Endodermal cell (in vitro differentiated cells): ENCODE measurements at regions not wholly inside any gene's neighbourhood (a gene's known extent, or its start where the extent isn't known, plus 50 kb on each side); places are given as distances from the start of the nearest gene placed in this dataset.

Experiments used
- DNase-seq: peaks from one replicate; pipeline ENCODE4 v3.0.0-alpha.2; 2017
- H3K27ac ChIP-seq: 2 replicates; pipeline ENCODE4 v1.5.1; 2013; ENCODE audit warnings: mild to moderate bottlenecking, low read depth, low read length, moderate library complexity
- H3K27me3 ChIP-seq: 2 replicates; pipeline ENCODE4 v1.6.1; 2013; ENCODE audit warnings: mild to moderate bottlenecking, low read length, moderate library complexity; ENCODE audit not compliant: insufficient read depth, control insufficient read depth, poor library complexity, severe bottlenecking
- H3K36me3 ChIP-seq: 2 replicates; pipeline ENCODE4 v1.7.0; 2013; ENCODE audit warnings: mild to moderate bottlenecking, low read length, moderate library complexity; ENCODE audit not compliant: control insufficient read depth, insufficient read depth
- H3K4me1 ChIP-seq: one replicate; pipeline ENCODE4 v1.7.0; 2013; ENCODE audit warnings: low read length; ENCODE audit not compliant: control insufficient read depth, insufficient read depth
- H3K4me3 ChIP-seq: 2 replicates; pipeline ENCODE4 v1.5.1; 2013; ENCODE audit warnings: mild to moderate bottlenecking, low read length, moderate library complexity
- H3K9ac ChIP-seq: 2 replicates; pipeline ENCODE4 v1.6.1; 2013; ENCODE audit warnings: mild to moderate bottlenecking, low read length, moderate library complexity; ENCODE audit not compliant: poor library complexity, severe bottlenecking; ENCODE audit errors: extremely low read depth
- H3K9me3 ChIP-seq: 2 replicates; pipeline ENCODE4 v1.6.1; 2013; ENCODE audit warnings: mild to moderate bottlenecking, low read length, moderate library complexity; ENCODE audit not compliant: control insufficient read depth
- H3K27ac Mint-ChIP-seq: 2 replicates; pipeline ENCODE4 v1.8.0; 2020; ENCODE audit warnings: mixed read lengths
- H3K27me3 Mint-ChIP-seq: 2 replicates; pipeline ENCODE4 v1.8.0; 2021; ENCODE audit warnings: mild to moderate bottlenecking, mixed read lengths; ENCODE audit not compliant: insufficient read depth
- H3K36me3 Mint-ChIP-seq: 2 replicates; pipeline ENCODE4 v1.8.0; 2020; ENCODE audit warnings: low read depth, mixed read lengths
- H3K4me1 Mint-ChIP-seq: 2 replicates; pipeline ENCODE4 v1.8.0; 2020; ENCODE audit warnings: mixed read lengths
- H3K4me3 Mint-ChIP-seq: 2 replicates; pipeline ENCODE4 v1.8.0; 2020; ENCODE audit warnings: mild to moderate bottlenecking, moderate library complexity, mixed read lengths
- H3K9me3 Mint-ChIP-seq: 2 replicates; pipeline ENCODE4 v1.8.0; 2020; ENCODE audit warnings: mild to moderate bottlenecking, mixed read lengths
- WGBS, 2 experiments: methylation state at CpG; one replicate each; pipeline versions ENCODE4 v1.1.5 to v1.1.7; 2013; ENCODE audit warnings: missing lambda C conversion rate in 2 of 2, mixed read lengths in 1 of 2; ENCODE audit not compliant: insufficient coverage in 1 of 2, insufficient read length in 1 of 2; 5-methylcytosine and 5-hydroxymethylcytosine counted together
- TF ChIP-seq, protein P1 (sequence below): fragments of 200-600 bp; sonication (generic); conservative IDR thresholded peaks from 2 replicates; pipeline ENCODE4 v1.5.0; 2021; ENCODE audit warnings: antibody characterized with exemption, mild to moderate bottlenecking

DNA sequence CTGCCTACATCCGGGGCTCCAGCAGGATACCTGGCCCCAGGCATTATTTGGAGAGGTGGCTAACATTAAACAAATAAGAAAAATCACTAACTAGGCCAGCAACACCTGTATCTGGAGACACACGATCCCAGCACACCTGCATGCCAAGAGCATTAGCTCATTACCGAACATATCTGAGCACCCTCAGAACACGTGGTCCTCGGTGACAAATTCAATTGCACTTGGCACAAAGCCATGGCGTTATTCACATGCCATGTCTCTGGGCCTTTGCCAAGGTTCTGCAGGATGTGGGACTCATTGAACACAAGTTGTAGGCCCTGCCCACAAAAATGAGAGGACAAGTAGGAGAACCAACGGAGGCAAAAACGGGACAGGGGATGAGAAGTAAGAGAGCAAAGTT is 552.3 kb downstream of the TOX3 start:
- Mint-ChIP-seq H3K4me1 (no peaks in the 10 kb centered on the region), H3K36me3 (no peaks in the 10 kb centered on the region), H3K9me3 (no peaks in the 10 kb centered on the region), H3K4me3 (no peak overlapping the region), H3K27ac (no peak overlapping the region), H3K27me3 (no peaks in the 10 kb centered on the region)
- DNase-seq, result no peak
- H3K27me3 ChIP-seq, result no peaks in the 10 kb centered on the region
- 90 to 92% methylated on average over 5 to 8 of the region's 8 CpGs for WGBS, 2 experiments
- H3K9ac ChIP-seq, result no peak overlapping the region
- no peak overlapping the region for H3K27ac ChIP-seq
- H3K36me3 ChIP-seq, result no peaks in the 10 kb centered on the region
- no peaks in the 10 kb centered on the region for H3K9me3 ChIP-seq
- no peak overlapping the region for H3K4me3 ChIP-seq
- TF ChIP-seq, protein P1, sequence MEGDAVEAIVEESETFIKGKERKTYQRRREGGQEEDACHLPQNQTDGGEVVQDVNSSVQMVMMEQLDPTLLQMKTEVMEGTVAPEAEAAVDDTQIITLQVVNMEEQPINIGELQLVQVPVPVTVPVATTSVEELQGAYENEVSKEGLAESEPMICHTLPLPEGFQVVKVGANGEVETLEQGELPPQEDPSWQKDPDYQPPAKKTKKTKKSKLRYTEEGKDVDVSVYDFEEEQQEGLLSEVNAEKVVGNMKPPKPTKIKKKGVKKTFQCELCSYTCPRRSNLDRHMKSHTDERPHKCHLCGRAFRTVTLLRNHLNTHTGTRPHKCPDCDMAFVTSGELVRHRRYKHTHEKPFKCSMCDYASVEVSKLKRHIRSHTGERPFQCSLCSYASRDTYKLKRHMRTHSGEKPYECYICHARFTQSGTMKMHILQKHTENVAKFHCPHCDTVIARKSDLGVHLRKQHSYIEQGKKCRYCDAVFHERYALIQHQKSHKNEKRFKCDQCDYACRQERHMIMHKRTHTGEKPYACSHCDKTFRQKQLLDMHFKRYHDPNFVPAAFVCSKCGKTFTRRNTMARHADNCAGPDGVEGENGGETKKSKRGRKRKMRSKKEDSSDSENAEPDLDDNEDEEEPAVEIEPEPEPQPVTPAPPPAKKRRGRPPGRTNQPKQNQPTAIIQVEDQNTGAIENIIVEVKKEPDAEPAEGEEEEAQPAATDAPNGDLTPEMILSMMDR, result no peak
- H3K4me1 ChIP-seq, result no peaks in the 10 kb centered on the region

DNA sequence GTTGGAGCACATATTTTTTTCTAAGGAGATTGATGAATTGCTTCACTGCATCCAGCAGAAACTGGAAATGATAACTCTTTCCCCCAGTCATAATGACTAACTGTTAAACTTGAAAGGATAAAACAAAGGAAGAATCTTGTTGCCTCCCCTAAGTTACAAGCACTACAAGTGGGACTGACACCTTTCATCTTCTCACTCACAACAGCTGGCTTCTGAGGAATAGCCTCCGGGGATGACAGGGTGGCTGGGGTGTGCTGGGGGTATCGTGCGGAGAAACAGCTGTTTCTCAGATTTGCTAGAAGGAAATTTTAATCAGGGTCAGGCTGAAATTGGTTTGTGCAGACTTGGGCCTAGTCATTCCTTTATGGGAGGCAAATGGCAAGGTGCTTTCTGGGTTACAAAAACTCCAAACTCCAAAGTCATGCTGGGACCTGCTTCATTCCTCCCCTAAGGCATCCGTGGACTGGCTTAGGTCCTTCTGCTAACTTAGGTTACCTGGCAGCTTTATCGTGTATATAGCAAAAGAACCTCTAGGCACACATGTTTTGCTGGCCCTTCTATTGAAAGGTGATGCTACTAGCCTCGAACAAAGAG is 557.2 kb downstream of the TOX3 start:
- H3K36me3 Mint-ChIP-seq, result no peaks in the 10 kb centered on the region
- H3K27me3 ChIP-seq, result peaks cover 3% of the 10 kb centered on the region
- H3K27ac Mint-ChIP-seq, result no peak overlapping the region
- no peaks in the 10 kb centered on the region for H3K36me3 ChIP-seq
- no peak for DNase-seq
- no peaks in the 10 kb centered on the region for H3K4me1 Mint-ChIP-seq
- H3K9me3 Mint-ChIP-seq, result no peaks in the 10 kb centered on the region
- H3K9ac ChIP-seq, result no peak overlapping the region
- no peak overlapping the region for H3K4me3 ChIP-seq
- no peak overlapping the region for H3K27ac ChIP-seq
- peaks cover 2% of the 10 kb centered on the region for H3K27me3 Mint-ChIP-seq
- TF ChIP-seq, protein P1, result no peak
- H3K9me3 ChIP-seq, result no peaks in the 10 kb centered on the region
- no peak overlapping the region for H3K4me3 Mint-ChIP-seq
- H3K4me1 ChIP-seq, result no peaks in the 10 kb centered on the region
- 92 to 93% methylated on average over 3 to 6 of the region's 6 CpGs for WGBS, 2 experiments

DNA sequence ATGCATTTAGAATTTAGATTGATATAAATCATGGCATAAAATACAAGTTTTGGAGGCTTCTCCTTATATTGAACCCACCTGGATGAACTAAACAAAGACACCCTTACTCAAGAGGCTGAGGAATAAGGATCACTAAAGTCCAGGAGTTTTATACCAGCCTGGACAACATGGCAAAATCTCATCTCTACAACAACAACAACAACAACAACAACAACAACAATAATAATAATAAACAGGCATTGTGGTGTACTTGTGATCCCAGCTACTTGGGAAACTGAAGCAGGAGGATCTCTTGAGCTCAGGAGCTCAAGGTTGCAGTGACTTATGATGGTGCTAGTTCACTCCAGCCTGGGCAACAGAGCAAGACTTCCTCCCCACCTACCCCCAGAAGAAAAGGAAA is 558.0 kb downstream of the TOX3 start:
- Mint-ChIP-seq H3K36me3 (no peaks in the 10 kb centered on the region), H3K4me1 (no peaks in the 10 kb centered on the region), H3K27me3 (peaks cover 9% of the 10 kb centered on the region), H3K9me3 (no peaks in the 10 kb centered on the region), H3K4me3 (no peak overlapping the region), H3K27ac (no peak overlapping the region)
- H3K27ac ChIP-seq, result no peak overlapping the region
- DNase-seq, result no peak
- H3K27me3 ChIP-seq, result peaks cover 3% of the 10 kb centered on the region
- H3K9ac ChIP-seq, result no peak overlapping the region
- no peaks in the 10 kb centered on the region for H3K36me3 ChIP-seq
- TF ChIP-seq, protein P1, result no peak
- no peaks in the 10 kb centered on the region for H3K4me1 ChIP-seq
- no peaks in the 10 kb centered on the region for H3K9me3 ChIP-seq
- no peak overlapping the region for H3K4me3 ChIP-seq
